Testis (tissue), 2 donors: ENCODE measurements at regions not wholly inside any gene's neighbourhood (a gene's known extent, or its start where the extent isn't known, plus 50 kb on each side); places are given as distances from the start of the nearest gene placed in this dataset.

Experiments
- DNase-seq: peaks from one replicate; pipeline ENCODE4 v3.0.0-alpha.2; 2019
- H3K27ac ChIP-seq, 2 donors: fragments of 200-600 bp; sonication (generic); one replicate each; pipeline ENCODE4 v1.5.1; 2019
- H3K27me3 ChIP-seq: fragments of 200-600 bp; sonication (generic); one replicate; pipeline ENCODE4 v1.5.1; 2019
- H3K36me3 ChIP-seq: fragments of 200-600 bp; sonication (generic); one replicate; pipeline ENCODE4 v1.5.1; 2017; ENCODE audit warnings: low read depth; ENCODE audit errors: missing control alignments
- H3K4me1 ChIP-seq: fragments of 200-600 bp; sonication (generic); one replicate; pipeline ENCODE4 v1.5.1; 2019
- H3K4me3 ChIP-seq, 2 donors: fragments of 200-600 bp; sonication (generic); one replicate each; pipeline ENCODE4 v1.5.1; 2017 to 2019
- H3K9me3 ChIP-seq: fragments of 200-600 bp; sonication (generic); one replicate; pipeline ENCODE4 v1.5.1; 2017
- CTCF ChIP-seq, 3 experiments: fragments of 450-650 bp in 2 of 3; fragments of 200-600 bp in 1 of 3; sonication (generic) in 1 of 3; IDR thresholded peaks; one replicate each; pipeline ENCODE4 v1.5.1; 2016 to 2019; ENCODE audit warnings: antibody characterized with exemption in 3 of 3, mild to moderate bottlenecking in 2 of 3, moderate library complexity in 1 of 3
- POLR2A ChIP-seq: fragments of 450-650 bp; IDR thresholded peaks from one replicate; pipeline ENCODE4 v1.6.1; 2017; ENCODE audit warnings: antibody characterized with exemption, mild to moderate bottlenecking, moderate library complexity
- WGBS, 2 donors: methylation state at CpG; one replicate each; pipeline ENCODE4 v1.1.5; 2018; 5-methylcytosine and 5-hydroxymethylcytosine counted together
- intact Hi-C: fragments of 100-400 bp; cut with DNase I; formaldehyde crosslinking; loops from one replicate; pipeline ENCODE4 v1.15.1; 2023; ENCODE audit warnings: low total_unique reads

- DNase-seq = no peak
- Histone ChIP-seq H3K36me3 (no peaks in the 10 kb centered on the region), H3K4me1 (no peaks in the 10 kb centered on the region), H3K9me3 (no peaks in the 10 kb centered on the region), H3K4me3 (no peak overlapping the region), H3K27ac (no peak overlapping the region), H3K27me3 (no peaks in the 10 kb centered on the region)
- intact Hi-C loops = no loop called here
- TF ChIP-seq CTCF (IDR thresholded peaks at IDR 0.05) (no peak), POLR2A (no peak)
Measured at GRCh38 chr1:195828325-195828724, 779.9 kb downstream of the KCNT2 start.

- no peak overlapping the region for H3K4me3 ChIP-seq
- no peaks in the 10 kb centered on the region for H3K9me3 ChIP-seq
- H3K4me1 ChIP-seq = no peaks in the 10 kb centered on the region
- intact Hi-C loops = no loop called here
- no peak for DNase-seq
- WGBS, 2 donors = 80 to 94% methylated on average over 3 of the region's 3 CpGs
- no peak overlapping the region for H3K27ac ChIP-seq
- no peaks in the 10 kb centered on the region for H3K27me3 ChIP-seq
- TF ChIP-seq CTCF (IDR thresholded peaks at IDR 0.05) (no peak), POLR2A (no peak)
- no peaks in the 10 kb centered on the region for H3K36me3 ChIP-seq
Measured at GRCh38 chr1:195820925-195821324, 787.3 kb downstream of the KCNT2 start.

- Histone ChIP-seq H3K4me3 (no peak overlapping the region), H3K27ac (no peak overlapping the region), H3K4me1 (no peaks in the 10 kb centered on the region), H3K9me3 (no peaks in the 10 kb centered on the region), H3K27me3 (no peaks in the 10 kb centered on the region), H3K36me3 (no peaks in the 10 kb centered on the region)
- DNase-seq = no peak
- TF ChIP-seq POLR2A (no peak), CTCF (IDR thresholded peaks at IDR 0.05) (no peak)
- WGBS, 2 donors = 86 to 89% methylated on average over 2 of the region's 2 CpGs
- intact Hi-C loops = no loop called here
Measured at GRCh38 chr1:195806060-195806459, 802.2 kb downstream of the KCNT2 start.

- Histone ChIP-seq H3K36me3 (no peaks in the 10 kb centered on the region), H3K27me3 (no peaks in the 10 kb centered on the region), H3K4me1 (no peaks in the 10 kb centered on the region), H3K9me3 (no peaks in the 10 kb centered on the region), H3K4me3 (no peak overlapping the region), H3K27ac (no peak overlapping the region)
- DNase-seq = no peak
- TF ChIP-seq POLR2A = no peak
- no peak for TF ChIP-seq CTCF (IDR thresholded peaks at IDR 0.05)
- intact Hi-C loops = no loop called here
Measured at GRCh38 chr1:195804547-195804946, 803.7 kb downstream of the KCNT2 start.

DNA sequence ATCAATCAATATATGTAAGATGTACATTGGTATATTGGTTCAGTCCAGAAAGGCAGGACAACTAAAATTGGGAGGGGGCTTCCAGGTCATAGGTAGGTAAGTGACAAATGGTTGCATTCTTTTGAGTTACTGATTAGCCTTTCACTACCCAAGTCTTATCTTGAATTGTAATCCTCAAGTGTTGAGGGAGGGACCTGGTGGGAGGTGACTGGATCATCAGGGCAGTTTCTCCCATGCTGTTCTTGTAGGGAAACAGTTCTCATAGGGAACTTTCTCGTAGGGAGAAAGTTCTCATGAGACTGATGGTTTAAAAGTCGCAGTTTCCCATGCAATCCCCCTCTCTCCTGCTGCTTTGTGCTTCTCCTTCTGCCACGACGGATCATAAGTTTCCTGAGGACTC is 809.2 kb downstream of the KCNT2 start:
- H3K27ac ChIP-seq = no peak overlapping the region
- TF ChIP-seq POLR2A (no peak), CTCF (IDR thresholded peaks at IDR 0.05) (no peak)
- no peak for DNase-seq
- H3K4me1 ChIP-seq = no peaks in the 10 kb centered on the region
- no peaks in the 10 kb centered on the region for H3K9me3 ChIP-seq
- H3K4me3 ChIP-seq = no peak overlapping the region
- WGBS, 2 donors = 86 to 90% methylated on average over 4 of the region's 4 CpGs
- no peaks in the 10 kb centered on the region for H3K27me3 ChIP-seq
- H3K36me3 ChIP-seq = no peaks in the 10 kb centered on the region
- intact Hi-C loops = no loop called here
